ENCODE measurements at regions not wholly inside any gene's neighbourhood (a gene's known extent, or its start where the extent isn't known, plus 50 kb on each side); places are given as distances from the start of the nearest gene placed in this dataset.
"Not testable (repeated sequence)": the region's sequence is repeated elsewhere in the genome, so short reads cannot be mapped to it uniquely, and the experiment has no call there.

- H3K9me3 ChIP-seq (ENCODE audit: control insufficient read depth, low read depth, low read length); H3K4me3 ChIP-seq (ENCODE audit: low read length); H3K9ac ChIP-seq (ENCODE audit: low read length); H3K4me1 ChIP-seq (ENCODE audit: control insufficient read depth, low read depth, low read length); H3K27ac ChIP-seq (ENCODE audit: low read length); H3K27me3 ChIP-seq (ENCODE audit: control insufficient read depth, insufficient read depth, low read length); H3K36me3 ChIP-seq (ENCODE audit: control insufficient read depth, low read depth, low read length): not testable (repeated sequence)
These were observed 122.5 kb upstream of the KRTAP5-11 start for GRCh38 chr11:71705086-71705737.

DNA sequence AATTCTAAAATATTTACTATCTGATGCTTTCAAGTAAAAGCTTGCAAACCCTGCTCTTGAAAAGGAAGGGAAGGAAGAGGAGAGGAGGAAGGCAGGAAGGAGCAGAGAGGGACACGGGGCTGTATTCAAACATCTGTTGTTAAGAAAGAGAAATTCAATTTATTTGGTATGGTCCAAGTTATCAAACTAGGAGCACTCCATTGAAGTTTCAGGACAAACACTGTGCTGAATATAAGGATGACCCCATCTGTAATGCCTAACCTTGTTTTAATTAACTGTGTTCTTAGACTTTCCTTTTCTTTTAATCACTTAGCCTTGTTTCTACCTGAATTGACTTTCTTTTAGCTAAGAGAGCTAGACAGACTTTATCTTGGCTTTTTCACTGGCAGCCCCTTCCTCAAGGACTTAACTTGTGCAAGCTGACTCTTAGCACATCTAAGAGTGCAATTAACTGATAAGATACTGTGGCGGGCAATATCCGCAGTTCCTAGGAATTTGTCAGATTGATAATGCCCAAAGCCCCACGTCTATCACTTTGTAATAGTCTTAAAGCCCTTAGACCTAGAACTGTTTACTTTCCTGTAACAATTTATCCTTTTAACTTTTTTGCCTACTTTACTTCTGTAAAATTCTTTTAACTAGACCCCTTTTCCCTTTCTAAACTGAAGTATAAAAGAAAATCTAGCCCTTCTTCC is 123.2 kb upstream of the KRTAP5-11 start:
- not testable (repeated sequence) for H3K9me3 ChIP-seq (ENCODE audit: control insufficient read depth, low read depth, low read length); H3K9ac ChIP-seq (ENCODE audit: low read length); H3K27me3 ChIP-seq (ENCODE audit: control insufficient read depth, insufficient read depth, low read length); H3K36me3 ChIP-seq (ENCODE audit: control insufficient read depth, low read depth, low read length); H3K4me3 ChIP-seq (ENCODE audit: low read length); H3K27ac ChIP-seq (ENCODE audit: low read length)
- peaks cover 11% of the 10 kb centered on the region for H3K4me1 ChIP-seq (ENCODE audit: control insufficient read depth, low read depth, low read length)

- not testable (repeated sequence) for H3K9ac ChIP-seq (ENCODE audit: low read length); H3K27me3 ChIP-seq (ENCODE audit: control insufficient read depth, insufficient read depth, low read length); H3K36me3 ChIP-seq (ENCODE audit: control insufficient read depth, low read depth, low read length); H3K27ac ChIP-seq (ENCODE audit: low read length); H3K4me3 ChIP-seq (ENCODE audit: low read length); H3K9me3 ChIP-seq (ENCODE audit: control insufficient read depth, low read depth, low read length)
- peaks cover 13% of the 10 kb centered on the region for H3K4me1 ChIP-seq (ENCODE audit: control insufficient read depth, low read depth, low read length)
These were observed 124.4 kb upstream of the KRTAP5-11 start for GRCh38 chr11:71707083-71707482.

GRCh38 chr11:71709541-71709940 is 123.5 kb upstream of the DEFB108B start:
- H3K9ac ChIP-seq (ENCODE audit: low read length) = peak overlapping the region; percentile 48
- not testable (repeated sequence) for H3K36me3 ChIP-seq (ENCODE audit: control insufficient read depth, low read depth, low read length); H3K27ac ChIP-seq (ENCODE audit: low read length); H3K9me3 ChIP-seq (ENCODE audit: control insufficient read depth, low read depth, low read length); H3K27me3 ChIP-seq (ENCODE audit: control insufficient read depth, insufficient read depth, low read length); H3K4me3 ChIP-seq (ENCODE audit: low read length)
- peaks cover 13% of the 10 kb centered on the region for H3K4me1 ChIP-seq (ENCODE audit: control insufficient read depth, low read depth, low read length)

DNA sequence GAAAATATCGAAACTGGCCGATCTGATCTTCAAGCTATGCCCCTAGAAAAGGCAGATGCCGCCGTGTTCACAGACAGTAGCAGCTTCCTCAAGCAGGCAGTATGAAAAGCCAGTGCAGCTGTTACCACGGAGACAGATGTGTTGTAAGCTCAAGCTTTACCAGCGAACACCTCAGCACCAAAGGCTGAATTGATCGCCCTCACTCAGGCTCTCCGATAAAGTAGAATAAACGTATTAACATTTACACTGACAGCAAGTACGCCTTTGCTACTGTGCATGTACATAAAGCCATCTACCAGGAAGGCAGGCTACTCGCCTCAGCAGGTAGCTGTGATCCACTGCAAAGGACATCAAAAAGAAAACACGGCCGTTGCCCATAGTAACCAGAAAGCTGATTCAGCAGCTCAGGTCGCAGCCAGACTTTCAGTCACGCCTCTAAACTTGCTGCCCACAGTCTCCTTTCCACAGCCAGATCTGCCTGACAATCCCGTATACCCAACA is 122.8 kb upstream of the DEFB108B start:
- H3K9me3 ChIP-seq (ENCODE audit: control insufficient read depth, low read depth, low read length); H3K36me3 ChIP-seq (ENCODE audit: control insufficient read depth, low read depth, low read length); H3K4me3 ChIP-seq (ENCODE audit: low read length); H3K27me3 ChIP-seq (ENCODE audit: control insufficient read depth, insufficient read depth, low read length): not testable (repeated sequence)
- peaks cover 13% of the 10 kb centered on the region for H3K4me1 ChIP-seq (ENCODE audit: control insufficient read depth, low read depth, low read length)
- H3K9ac ChIP-seq (ENCODE audit: low read length) = peak overlapping the region; percentile 48
- H3K27ac ChIP-seq (ENCODE audit: low read length) = peak overlapping the region; percentile 47

DNA sequence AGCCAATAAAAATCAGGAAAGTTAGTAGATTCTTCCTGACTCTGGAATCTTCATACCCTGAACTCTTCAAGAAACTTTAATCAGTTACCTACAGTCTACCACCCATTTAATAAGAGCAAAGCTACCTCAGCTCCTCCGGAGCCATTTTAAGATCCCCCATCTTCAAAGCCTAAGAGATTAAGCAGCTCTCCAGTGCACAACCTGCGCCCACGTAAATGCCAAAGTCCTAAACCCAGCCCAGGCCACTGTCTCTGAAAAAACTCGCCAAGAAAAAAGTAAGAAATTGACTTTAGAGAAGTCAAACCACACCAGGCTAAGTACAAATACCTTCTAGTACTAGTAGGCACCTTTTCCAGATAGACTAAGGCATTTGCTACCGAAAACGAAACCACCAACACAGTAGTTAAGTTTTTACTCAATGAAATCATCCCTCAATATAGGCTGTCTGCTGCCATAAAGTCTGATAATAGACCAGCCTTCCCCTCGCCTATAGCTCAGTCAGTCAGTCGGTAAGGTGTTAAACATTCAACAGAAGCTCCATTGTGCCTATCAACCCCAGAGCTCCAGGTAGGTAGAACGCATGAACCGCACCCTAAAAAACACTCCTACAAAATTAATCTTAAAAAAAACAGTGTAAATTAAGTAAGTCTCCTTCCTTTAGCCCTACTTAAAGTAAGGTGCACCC is 122.2 kb upstream of the DEFB108B start:
- H3K27me3 ChIP-seq (ENCODE audit: control insufficient read depth, insufficient read depth, low read length); H3K9ac ChIP-seq (ENCODE audit: low read length); H3K36me3 ChIP-seq (ENCODE audit: control insufficient read depth, low read depth, low read length); H3K4me3 ChIP-seq (ENCODE audit: low read length); H3K9me3 ChIP-seq (ENCODE audit: control insufficient read depth, low read depth, low read length); H3K27ac ChIP-seq (ENCODE audit: low read length): not testable (repeated sequence)
- H3K4me1 ChIP-seq (ENCODE audit: control insufficient read depth, low read depth, low read length) = peaks cover 13% of the 10 kb centered on the region

GRCh38 chr11:71712350-71712749 is 120.7 kb upstream of the DEFB108B start:
- not testable (repeated sequence) for H3K9ac ChIP-seq (ENCODE audit: low read length); H3K27me3 ChIP-seq (ENCODE audit: control insufficient read depth, insufficient read depth, low read length); H3K4me3 ChIP-seq (ENCODE audit: low read length); H3K27ac ChIP-seq (ENCODE audit: low read length); H3K36me3 ChIP-seq (ENCODE audit: control insufficient read depth, low read depth, low read length); H3K9me3 ChIP-seq (ENCODE audit: control insufficient read depth, low read depth, low read length)
- peaks cover 13% of the 10 kb centered on the region for H3K4me1 ChIP-seq (ENCODE audit: control insufficient read depth, low read depth, low read length)

- not testable (repeated sequence) for H3K4me3 ChIP-seq (ENCODE audit: low read length); H3K9me3 ChIP-seq (ENCODE audit: control insufficient read depth, low read depth, low read length); H3K9ac ChIP-seq (ENCODE audit: low read length); H3K27me3 ChIP-seq (ENCODE audit: control insufficient read depth, insufficient read depth, low read length); H3K36me3 ChIP-seq (ENCODE audit: control insufficient read depth, low read depth, low read length); H3K27ac ChIP-seq (ENCODE audit: low read length)
- H3K4me1 ChIP-seq (ENCODE audit: control insufficient read depth, low read depth, low read length) = peaks cover 13% of the 10 kb centered on the region
These were observed 120.2 kb upstream of the DEFB108B start for GRCh38 chr11:71712846-71713245.

DNA sequence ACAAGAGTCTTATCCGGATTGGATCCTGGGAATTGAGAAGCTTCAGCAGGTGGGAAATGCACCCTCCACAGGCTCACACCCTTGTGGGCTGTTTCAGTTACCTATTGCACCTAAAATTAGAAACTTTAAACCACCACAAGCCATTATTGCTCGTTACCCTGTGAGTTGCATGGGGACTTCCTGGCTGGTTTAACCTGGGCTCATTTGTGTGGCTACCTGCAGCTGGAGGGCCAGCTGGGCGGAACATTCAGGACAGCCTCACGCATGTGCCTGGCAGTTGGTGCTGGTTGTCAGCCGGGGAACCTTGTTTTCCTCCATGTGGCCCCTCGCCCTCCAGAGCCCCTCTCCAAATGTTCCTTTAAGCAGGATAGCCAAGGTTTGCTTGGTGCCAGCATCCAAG is 118.5 kb upstream of the DEFB108B start:
- H3K27me3 ChIP-seq (ENCODE audit: control insufficient read depth, insufficient read depth, low read length); H3K9me3 ChIP-seq (ENCODE audit: control insufficient read depth, low read depth, low read length); H3K4me3 ChIP-seq (ENCODE audit: low read length); H3K36me3 ChIP-seq (ENCODE audit: control insufficient read depth, low read depth, low read length); H3K9ac ChIP-seq (ENCODE audit: low read length); H3K27ac ChIP-seq (ENCODE audit: low read length): not testable (repeated sequence)
- H3K4me1 ChIP-seq (ENCODE audit: control insufficient read depth, low read depth, low read length) = peaks cover 13% of the 10 kb centered on the region

DNA sequence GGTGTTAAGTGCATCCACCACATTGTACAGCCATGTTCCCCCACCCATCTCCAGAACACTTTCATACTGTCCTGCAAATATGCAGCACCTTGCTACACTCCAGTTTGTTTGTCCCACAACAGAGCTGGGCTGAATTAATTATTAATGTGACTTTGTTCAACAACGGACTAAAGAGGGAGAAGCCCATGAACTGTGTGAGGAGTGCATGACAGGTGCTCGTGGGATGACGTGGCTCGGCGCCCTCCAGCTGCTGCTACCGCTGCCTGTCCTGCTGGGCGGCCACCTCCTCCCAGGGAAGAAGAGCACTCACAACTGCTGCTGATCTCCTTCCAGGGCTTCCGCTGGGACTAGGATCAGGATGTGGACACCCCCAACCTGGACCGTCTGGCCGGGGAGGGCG is 111.2 kb upstream of the DEFB108B start:
- H3K9ac ChIP-seq (ENCODE audit: low read length); H3K4me3 ChIP-seq (ENCODE audit: low read length); H3K27me3 ChIP-seq (ENCODE audit: control insufficient read depth, insufficient read depth, low read length); H3K36me3 ChIP-seq (ENCODE audit: control insufficient read depth, low read depth, low read length); H3K9me3 ChIP-seq (ENCODE audit: control insufficient read depth, low read depth, low read length); H3K4me1 ChIP-seq (ENCODE audit: control insufficient read depth, low read depth, low read length); H3K27ac ChIP-seq (ENCODE audit: low read length): not testable (repeated sequence)

- not testable (repeated sequence) for H3K4me3 ChIP-seq (ENCODE audit: low read length); H3K9ac ChIP-seq (ENCODE audit: low read length); H3K36me3 ChIP-seq (ENCODE audit: control insufficient read depth, low read depth, low read length); H3K27me3 ChIP-seq (ENCODE audit: control insufficient read depth, insufficient read depth, low read length); H3K27ac ChIP-seq (ENCODE audit: low read length); H3K9me3 ChIP-seq (ENCODE audit: control insufficient read depth, low read depth, low read length); H3K4me1 ChIP-seq (ENCODE audit: control insufficient read depth, low read depth, low read length)
These were observed 109.0 kb upstream of the DEFB108B start for GRCh38 chr11:71723991-71724390.

DNA sequence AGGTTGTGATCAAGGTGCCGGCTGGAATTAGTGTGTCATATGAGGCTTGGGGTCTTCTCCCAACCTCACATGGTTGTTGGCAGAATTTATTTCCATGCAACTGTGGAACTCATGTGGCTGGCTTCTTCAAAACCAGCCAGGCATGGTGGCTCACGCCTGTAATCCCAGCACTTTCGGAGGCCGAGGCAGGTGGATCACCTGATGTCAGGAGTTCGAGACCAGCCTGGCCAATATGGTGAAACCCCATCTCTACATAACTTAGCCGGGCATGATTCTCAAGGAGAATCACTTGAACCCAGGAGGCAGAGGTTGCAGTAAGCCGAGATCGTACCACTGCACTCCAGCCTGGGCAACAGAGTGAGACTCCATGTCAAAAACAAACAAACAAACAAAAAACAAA is 102.3 kb upstream of the DEFB108B start:
- not testable (repeated sequence) for H3K9ac ChIP-seq (ENCODE audit: low read length); H3K4me1 ChIP-seq (ENCODE audit: control insufficient read depth, low read depth, low read length); H3K9me3 ChIP-seq (ENCODE audit: control insufficient read depth, low read depth, low read length); H3K4me3 ChIP-seq (ENCODE audit: low read length); H3K36me3 ChIP-seq (ENCODE audit: control insufficient read depth, low read depth, low read length); H3K27ac ChIP-seq (ENCODE audit: low read length); H3K27me3 ChIP-seq (ENCODE audit: control insufficient read depth, insufficient read depth, low read length)

Data from iPS-18a (cell line).